IMR-90 (cell line): ENCODE measurements at regions not wholly inside any gene's neighbourhood (a gene's known extent, or its start where the extent isn't known, plus 50 kb on each side); places are given as distances from the start of the nearest gene placed in this dataset.

Experiments used
- ATAC-seq: fragments of 200-7000 bp; cut with Tn5 transposase; 2 replicates; pipeline ENCODE4 v1.9.1; 2020; ENCODE audit warnings: low read depth, mild to moderate bottlenecking, moderate library complexity
- BruUV-seq: library from RNA; stranded (reverse); fragments of 400-500 nt; replicated peaks from 2 replicates; lab custom pipeline; 2021; lab: Mats Ljungman, UMichigan
- CTCF ChIA-PET: fragments of 300-600 bp; formaldehyde crosslinking; extraction: SDS; loops from one replicate; lab custom pipeline; 2021; ENCODE audit warnings: antibody characterized with exemption; lab: Yijun Ruan, JAX
- POLR2A ChIA-PET: fragments of 300-600 bp; sonication (Branson Sonifier 250); formaldehyde crosslinking; loops from one replicate; lab custom pipeline; 2022; ENCODE audit warnings: antibody characterized with exemption; ENCODE audit not compliant: unreplicated experiment; lab: Charles Lee
- DNase-seq: peaks from one replicate; pipeline ENCODE4 v3.0.0; 2013
- H2AFZ ChIP-seq: replicated peaks from 2 replicates; pipeline ENCODE3; 2013; ENCODE audit warnings: low read length, mild to moderate bottlenecking; ENCODE audit not compliant: poor library complexity
- H2AK5ac ChIP-seq: 2 replicates; pipeline ENCODE4 v1.6.1; 2013; ENCODE audit warnings: low read depth, low read length, inconsistent platforms
- H2AK9ac ChIP-seq: replicated peaks from 2 replicates; pipeline ENCODE3; 2013; ENCODE audit warnings: mild to moderate bottlenecking, low read depth, low read length, moderate library complexity; ENCODE audit not compliant: poor library complexity
- H2BK120ac ChIP-seq: 2 replicates; pipeline ENCODE4 v1.6.1; 2013; ENCODE audit warnings: low read depth, low read length, inconsistent platforms
- H2BK15ac ChIP-seq: 3 replicates; pipeline ENCODE4 v1.6.1; 2013; ENCODE audit warnings: low read depth, low read length, inconsistent platforms
- H2BK20ac ChIP-seq: 2 replicates; pipeline ENCODE4 v1.6.1; 2013; ENCODE audit warnings: low read depth, mild to moderate bottlenecking, inconsistent platforms, low read length, moderate library complexity
- H2BK5ac ChIP-seq: 2 replicates; pipeline ENCODE4 v1.6.1; 2013; ENCODE audit warnings: mild to moderate bottlenecking, low read depth, low read length, inconsistent platforms; ENCODE audit not compliant: poor library complexity, severe bottlenecking
- H3K14ac ChIP-seq: replicated peaks from 2 replicates; pipeline ENCODE4 v1.6.1; 2013; ENCODE audit warnings: low read depth, low read length, inconsistent platforms
- H3K18ac ChIP-seq: 2 replicates; pipeline ENCODE4 v1.6.1; 2013; ENCODE audit warnings: low read depth, low read length, control low read depth
- H3K23ac ChIP-seq: 2 replicates; pipeline ENCODE4 v1.6.1; 2013; ENCODE audit warnings: low read depth, low read length, inconsistent platforms
- H3K27ac ChIP-seq: 2 replicates; pipeline ENCODE4 v1.5.1; 2013; ENCODE audit warnings: mild to moderate bottlenecking, control low read depth, low read length; ENCODE audit not compliant: insufficient read depth
- H3K27me3 ChIP-seq: 2 replicates; pipeline ENCODE4 v1.6.1; 2013; ENCODE audit warnings: low read length; ENCODE audit not compliant: control insufficient read depth, insufficient read depth
- H3K36me3 ChIP-seq: 2 replicates; pipeline ENCODE4 v1.6.1; 2013; ENCODE audit warnings: low read length, mixed read lengths; ENCODE audit not compliant: control insufficient read depth, insufficient read depth
- H3K4ac ChIP-seq: 2 replicates; pipeline ENCODE4 v1.6.1; 2013; ENCODE audit warnings: low read depth, low read length, inconsistent platforms
- H3K4me1 ChIP-seq: 2 replicates; pipeline ENCODE4 v1.6.1; 2013; ENCODE audit warnings: low read length, mixed read lengths; ENCODE audit not compliant: control insufficient read depth, insufficient read depth
- H3K4me2 ChIP-seq: 2 replicates; pipeline ENCODE4 v1.6.1; 2013; ENCODE audit warnings: low read depth, mild to moderate bottlenecking, control low read depth, low read length, moderate library complexity
- H3K4me3 ChIP-seq: 2 replicates; pipeline ENCODE4 v1.5.1; 2013; ENCODE audit warnings: low read depth, mild to moderate bottlenecking, control low read depth, low read length, moderate library complexity; ENCODE audit not compliant: insufficient read depth
- H3K56ac ChIP-seq: 2 replicates; pipeline ENCODE4 v1.6.1; 2013; ENCODE audit warnings: low read length, inconsistent platforms; ENCODE audit not compliant: insufficient read depth; ENCODE audit errors: extremely low read depth
- H3K79me1 ChIP-seq, 2 experiments: 2 replicates each; pipeline ENCODE4 v1.6.1; 2013; ENCODE audit warnings: low read length in 2 of 2, inconsistent platforms in 1 of 2, low read depth in 1 of 2
- H3K9ac ChIP-seq: 2 replicates; pipeline ENCODE4 v1.6.1; 2013; ENCODE audit warnings: low read depth, low read length, control low read depth
- H3K9me1 ChIP-seq: 2 replicates; pipeline ENCODE4 v1.6.1; 2013; ENCODE audit warnings: low read length, inconsistent platforms; ENCODE audit not compliant: insufficient read depth
- H3K9me3 ChIP-seq: 2 replicates; pipeline ENCODE4 v1.6.1; 2013; ENCODE audit warnings: low read length; ENCODE audit not compliant: control insufficient read depth, insufficient read depth
- H4K20me1 ChIP-seq: 2 replicates; pipeline ENCODE4 v1.6.1; 2013; ENCODE audit warnings: low read length, inconsistent platforms; ENCODE audit not compliant: insufficient read depth
- H4K5ac ChIP-seq: 2 replicates; pipeline ENCODE4 v1.6.1; 2013; ENCODE audit warnings: mild to moderate bottlenecking, low read depth, low read length, control low read depth
- H4K8ac ChIP-seq, 2 experiments: 2 replicates each; pipeline ENCODE4 v1.6.1; 2013; ENCODE audit warnings: low read depth in 2 of 2, low read length in 2 of 2, control low read depth in 1 of 2, inconsistent platforms in 1 of 2
- H4K91ac ChIP-seq: 2 replicates; pipeline ENCODE4 v1.6.1; 2013; ENCODE audit warnings: low read depth, low read length, inconsistent platforms; ENCODE audit not compliant: insufficient read depth
- BHLHE40 ChIP-seq: fragments of 150-350 bp; IDR thresholded peaks from 2 replicates; pipeline ENCODE4 v1.6.1; 2016; ENCODE audit warnings: mild to moderate bottlenecking, low read depth, low read length
- CEBPB ChIP-seq: IDR thresholded peaks from 2 replicates; pipeline ENCODE4 v1.6.1; 2012; ENCODE audit warnings: low read depth, low read length, improper control_type of control experiment
- CHD1 ChIP-seq: IDR thresholded peaks from 2 replicates; pipeline ENCODE4 v1.6.1; 2012; ENCODE audit warnings: low read depth, low read length, improper control_type of control experiment
- CTCF ChIP-seq: conservative IDR thresholded peaks from 2 replicates; pipeline ENCODE4 v1.5.1; 2012; ENCODE audit warnings: mild to moderate bottlenecking, low read depth, low read length, improper control_type of control experiment
- ELK1 ChIP-seq: fragments of 150-350 bp; IDR thresholded peaks from 2 replicates; pipeline ENCODE4 v1.6.1; 2016; ENCODE audit warnings: low read depth, mild to moderate bottlenecking, low read length, moderate library complexity, borderline replicate concordance
- FOS ChIP-seq: fragments of 150-350 bp; IDR thresholded peaks from 2 replicates; pipeline ENCODE4 v1.6.1; 2016; ENCODE audit warnings: low read depth, low read length
- MAFK ChIP-seq: IDR thresholded peaks from 2 replicates; pipeline ENCODE4 v1.6.1; 2012; ENCODE audit warnings: low read depth, low read length, improper control_type of control experiment
- MAZ ChIP-seq: IDR thresholded peaks from 2 replicates; pipeline ENCODE4 v1.6.1; 2012; ENCODE audit warnings: low read depth, mild to moderate bottlenecking, low read length, improper control_type of control experiment, moderate library complexity, borderline replicate concordance
- MXI1 ChIP-seq: IDR thresholded peaks from 2 replicates; pipeline ENCODE4 v1.6.1; 2012; ENCODE audit warnings: low read depth, mild to moderate bottlenecking, low read length, moderate library complexity, borderline replicate concordance
- NFE2L2 ChIP-seq: fragments of 150-350 bp; IDR thresholded peaks from 2 replicates; pipeline ENCODE4 v1.6.1; 2016; ENCODE audit warnings: low read depth, mild to moderate bottlenecking, low read length
- POLR2A ChIP-seq: IDR thresholded peaks from 2 replicates; pipeline ENCODE4 v1.6.1; 2012; ENCODE audit warnings: mild to moderate bottlenecking, low read depth, low read length
- RAD21 ChIP-seq: IDR thresholded peaks from 2 replicates; pipeline ENCODE4 v1.6.1; 2012; ENCODE audit warnings: low read length, improper control_type of control experiment
- RFX5 ChIP-seq: IDR thresholded peaks from 2 replicates; pipeline ENCODE4 v1.8.0; 2012; ENCODE audit warnings: low read depth, mild to moderate bottlenecking, low read length, moderate library complexity
- SMC3 ChIP-seq: fragments of 150-350 bp; IDR thresholded peaks from 2 replicates; pipeline ENCODE4 v1.6.1; 2016; ENCODE audit warnings: low read depth, mild to moderate bottlenecking, antibody characterized with exemption, low read length, moderate library complexity
- USF2 ChIP-seq: fragments of 150-350 bp; IDR thresholded peaks from 2 replicates; pipeline ENCODE4 v1.6.1; 2017; ENCODE audit warnings: mild to moderate bottlenecking, antibody characterized with exemption, low read length, low read depth
- WGBS, 2 experiments: methylation state at CpG; one replicate each; pipeline versions ENCODE4 v1.1.5 to v1.1.7; 2013; ENCODE audit warnings: missing lambda C conversion rate in 2 of 2; ENCODE audit not compliant: insufficient read length in 1 of 2; ENCODE audit errors: extremely low coverage in 2 of 2; 5-methylcytosine and 5-hydroxymethylcytosine counted together
- dilution Hi-C: fragments of 300-500 bp; cut with HindIII; formaldehyde crosslinking; loops from one replicate; pipeline ENCODE4 v1.14.3; 2018; ENCODE audit warnings: low sequenced_read_pairs; ENCODE audit not compliant: unreplicated experiment
- in situ Hi-C: fragments of 300-500 bp; cut with MboI; formaldehyde crosslinking; loops from 3 replicates; pipeline ENCODE4 v1.14.3; 2019; ENCODE audit warnings: low sequenced_read_pairs, inconsistent platforms, mixed read lengths
- intact Hi-C: fragments of 100-400 bp; cut with micrococcal nuclease; formaldehyde crosslinking; loops from 2 replicates; pipeline ENCODE4 v1.10.0; 2022

GRCh38 chr18:78191276-78191675, 788.3 kb upstream of the SALL3 start:
- no peak for ATAC-seq
- WGBS, 2 experiments, result no CpG with 5 or more reads among the region's 4 CpGs
- CTCF ChIA-PET, result no interaction called here

More at GRCh38 chr18:78191276-78191675, 788.3 kb upstream of the SALL3 start:
- no peak overlapping the region for H3K14ac ChIP-seq
- H3K27me3 ChIP-seq, result no peaks in the 10 kb centered on the region
- H3K4me1 ChIP-seq, result no peaks in the 10 kb centered on the region
- H2BK120ac ChIP-seq, result no peak overlapping the region
- no peak for DNase-seq
- no peaks in the 10 kb centered on the region for H4K20me1 ChIP-seq
- H4K8ac ChIP-seq, result no peak overlapping the region
- no peak overlapping the region for H3K27ac ChIP-seq
- TF ChIP-seq FOS, result no peak
- no peak for TF ChIP-seq SMC3
- TF ChIP-seq CEBPB, result no peak
- no peak for TF ChIP-seq USF2
- TF ChIP-seq BHLHE40, result no peak
- TF ChIP-seq NFE2L2, result no peak
- TF ChIP-seq CTCF, result no peak
- TF ChIP-seq RAD21, result no peak
- no peak for TF ChIP-seq MXI1
- no peak for TF ChIP-seq MAZ
- no peak for TF ChIP-seq ELK1
- TF ChIP-seq CHD1, result no peak
- TF ChIP-seq POLR2A, result no peak
- no peak for TF ChIP-seq MAFK
- TF ChIP-seq RFX5, result no peak
- H3K4me3 ChIP-seq, result no peak overlapping the region
- BruUV-seq, result no TSS peak
- no peak overlapping the region for H3K23ac ChIP-seq
- H2BK5ac ChIP-seq, result no peak overlapping the region
- no peak overlapping the region for H3K9ac ChIP-seq
- in situ Hi-C loops, result no loop called here
- no peak overlapping the region for H3K18ac ChIP-seq
- no peaks in the 10 kb centered on the region for H3K9me1 ChIP-seq
- no peak overlapping the region for H2AK5ac ChIP-seq
- no peaks in the 10 kb centered on the region for H3K79me1 ChIP-seq
- POLR2A ChIA-PET, result no interaction called here
- no peak overlapping the region for H3K4ac ChIP-seq
- no peaks in the 10 kb centered on the region for H3K36me3 ChIP-seq
- no peak overlapping the region for H4K5ac ChIP-seq
- no peak overlapping the region for H2BK15ac ChIP-seq
- H2BK20ac ChIP-seq, result no peak overlapping the region
- no peak overlapping the region for H2AK9ac ChIP-seq
- no peak overlapping the region for H3K56ac ChIP-seq
- dilution Hi-C loops, result no loop called here
- peaks cover 23% of the 10 kb centered on the region for H3K9me3 ChIP-seq
- H4K91ac ChIP-seq, result no peak overlapping the region
- intact Hi-C loops, result no loop called here
- H2AFZ ChIP-seq, result no peak overlapping the region
- H3K4me2 ChIP-seq, result no peak overlapping the region
